ENCODE measurements at regions not wholly inside any gene's neighbourhood (a gene's known extent, or its start where the extent isn't known, plus 50 kb on each side); places are given as distances from the start of the nearest gene placed in this dataset.

- Histone ChIP-seq H3K9me3 (ENCODE audit: control insufficient read depth in 2 of 2, insufficient read depth in 1 of 2, low read depth in 1 of 2, low read length in 1 of 2) (no peaks in the 10 kb centered on the region), H3K4me3 (ENCODE audit: low read depth in 1 of 3, low read length in 3 of 3) (no peak overlapping the region), H3K27ac (ENCODE audit: low read depth in 1 of 3, low read length in 2 of 3) (no peak overlapping the region), H3K36me3 (ENCODE audit: control insufficient read depth in 3 of 3, insufficient read depth in 2 of 3, low read depth in 1 of 3, low read length in 3 of 3) (no peaks in the 10 kb centered on the region), H3K27me3 (ENCODE audit: control insufficient read depth in 3 of 3, insufficient read depth in 3 of 3, low read length in 3 of 3) (no peaks in the 10 kb centered on the region), H3K4me1 (ENCODE audit: control insufficient read depth in 3 of 3, insufficient read depth in 2 of 3, low read depth in 1 of 3, low read length in 2 of 3) (peaks cover 0 to 19% (median 0%) of the 10 kb centered on the region in 3 donors)
- DNase-seq (no peak), FAIRE-seq (no peak)
- 37 to 54% (median 44%) methylated on average over 2 of the region's 2 CpGs for WGBS, 3 donors
Measured at GRCh38 chrX:68915778-68916177, 87.0 kb downstream of the EFNB1 start.

GRCh38 chrX:68914479-68914946 is 85.7 kb downstream of the EFNB1 start:
- DNase-seq (no peak), FAIRE-seq (no peak)
- H3K36me3 ChIP-seq (ENCODE audit: control insufficient read depth in 3 of 3, insufficient read depth in 2 of 3, low read depth in 1 of 3, low read length in 3 of 3) = no peaks in the 10 kb centered on the region
- H3K4me3 ChIP-seq (ENCODE audit: low read depth in 1 of 3, low read length in 3 of 3) = no peak overlapping the region
- peaks cover 0 to 28% (median 0%) of the 10 kb centered on the region in 3 donors for H3K4me1 ChIP-seq (ENCODE audit: control insufficient read depth in 3 of 3, insufficient read depth in 2 of 3, low read depth in 1 of 3, low read length in 2 of 3)
- no peak overlapping the region for H3K27ac ChIP-seq (ENCODE audit: low read depth in 1 of 3, low read length in 2 of 3)
- H3K27me3 ChIP-seq (ENCODE audit: control insufficient read depth in 3 of 3, insufficient read depth in 3 of 3, low read length in 3 of 3) = no peaks in the 10 kb centered on the region
- 73 to 87% (median 83%) methylated on average over 7 to 8 of the region's 8 CpGs for WGBS, 3 donors
- no peaks in the 10 kb centered on the region for H3K9me3 ChIP-seq (ENCODE audit: control insufficient read depth in 2 of 2, insufficient read depth in 1 of 2, low read depth in 1 of 2, low read length in 1 of 2)

- H3K4me1 ChIP-seq (ENCODE audit: control insufficient read depth in 3 of 3, insufficient read depth in 2 of 3, low read depth in 1 of 3, low read length in 2 of 3) = peaks cover 0 to 28% (median 0%) of the 10 kb centered on the region in 3 donors
- no peak overlapping the region for H3K4me3 ChIP-seq (ENCODE audit: low read depth in 1 of 3, low read length in 3 of 3)
- 85 to 94% (median 91%) methylated on average over 5 to 7 of the region's 7 CpGs for WGBS, 3 donors
- H3K9me3 ChIP-seq (ENCODE audit: control insufficient read depth in 2 of 2, insufficient read depth in 1 of 2, low read depth in 1 of 2, low read length in 1 of 2) = no peaks in the 10 kb centered on the region
- no peak for DNase-seq
- no peak for FAIRE-seq
- H3K36me3 ChIP-seq (ENCODE audit: control insufficient read depth in 3 of 3, insufficient read depth in 2 of 3, low read depth in 1 of 3, low read length in 3 of 3) = no peaks in the 10 kb centered on the region
- peak overlapping the region in 1 of 3 donors; percentile 66 for H3K27ac ChIP-seq (ENCODE audit: low read depth in 1 of 3, low read length in 2 of 3)
- no peaks in the 10 kb centered on the region for H3K27me3 ChIP-seq (ENCODE audit: control insufficient read depth in 3 of 3, insufficient read depth in 3 of 3, low read length in 3 of 3)
Measured at GRCh38 chrX:68913249-68913547, 84.4 kb downstream of the EFNB1 start.

GRCh38 chrX:68912113-68912512 is 83.3 kb downstream of the EFNB1 start:
- Histone ChIP-seq H3K4me3 (ENCODE audit: low read depth in 1 of 3, low read length in 3 of 3) (peak overlapping the region in 1 of 3 donors; percentile 15), H3K27me3 (ENCODE audit: control insufficient read depth in 3 of 3, insufficient read depth in 3 of 3, low read length in 3 of 3) (no peaks in the 10 kb centered on the region), H3K36me3 (ENCODE audit: control insufficient read depth in 3 of 3, insufficient read depth in 2 of 3, low read depth in 1 of 3, low read length in 3 of 3) (no peaks in the 10 kb centered on the region), H3K4me1 (ENCODE audit: control insufficient read depth in 3 of 3, insufficient read depth in 2 of 3, low read depth in 1 of 3, low read length in 2 of 3) (peaks cover 0 to 28% (median 0%) of the 10 kb centered on the region in 3 donors), H3K27ac (ENCODE audit: low read depth in 1 of 3, low read length in 2 of 3) (peak overlapping the region in 1 of 3 donors; percentile 66), H3K9me3 (ENCODE audit: control insufficient read depth in 2 of 2, insufficient read depth in 1 of 2, low read depth in 1 of 2, low read length in 1 of 2) (no peaks in the 10 kb centered on the region)
- 48 to 83% (median 53%) methylated on average over 4 to 26 of the region's 26 CpGs for WGBS, 3 donors
- DNase-seq (no peak), FAIRE-seq (no peak)

- peaks cover 0 to 28% (median 0%) of the 10 kb centered on the region in 3 donors for H3K4me1 ChIP-seq (ENCODE audit: control insufficient read depth in 3 of 3, insufficient read depth in 2 of 3, low read depth in 1 of 3, low read length in 2 of 3)
- WGBS, 3 donors = 52 to 83% (median 78%) methylated on average over 3 of the region's 3 CpGs
- no peaks in the 10 kb centered on the region for H3K27me3 ChIP-seq (ENCODE audit: control insufficient read depth in 3 of 3, insufficient read depth in 3 of 3, low read length in 3 of 3)
- H3K36me3 ChIP-seq (ENCODE audit: control insufficient read depth in 3 of 3, insufficient read depth in 2 of 3, low read depth in 1 of 3, low read length in 3 of 3) = no peaks in the 10 kb centered on the region
- FAIRE-seq = no peak
- no peak overlapping the region for H3K27ac ChIP-seq (ENCODE audit: low read depth in 1 of 3, low read length in 2 of 3)
- no peak overlapping the region for H3K4me3 ChIP-seq (ENCODE audit: low read depth in 1 of 3, low read length in 3 of 3)
- no peaks in the 10 kb centered on the region for H3K9me3 ChIP-seq (ENCODE audit: control insufficient read depth in 2 of 2, insufficient read depth in 1 of 2, low read depth in 1 of 2, low read length in 1 of 2)
- no peak for DNase-seq
Measured at GRCh38 chrX:68910731-68911428, 82.1 kb downstream of the EFNB1 start.

- 5 to 52% (median 30%) methylated on average over 2 of the region's 2 CpGs for WGBS, 3 donors
- no peak overlapping the region for H3K4me3 ChIP-seq (ENCODE audit: low read depth in 1 of 3, low read length in 3 of 3)
- H3K27ac ChIP-seq (ENCODE audit: low read depth in 1 of 3, low read length in 2 of 3) = peak overlapping the region in 2 of 3 donors; percentile 17 to 39
- H3K4me1 ChIP-seq (ENCODE audit: control insufficient read depth in 3 of 3, insufficient read depth in 2 of 3, low read depth in 1 of 3, low read length in 2 of 3) = peaks cover 0 to 28% (median 0%) of the 10 kb centered on the region in 3 donors
- peak; percentile 59 to 82 for DNase-seq
- FAIRE-seq = no peak
- no peaks in the 10 kb centered on the region for H3K9me3 ChIP-seq (ENCODE audit: control insufficient read depth in 2 of 2, insufficient read depth in 1 of 2, low read depth in 1 of 2, low read length in 1 of 2)
- H3K27me3 ChIP-seq (ENCODE audit: control insufficient read depth in 3 of 3, insufficient read depth in 3 of 3, low read length in 3 of 3) = no peaks in the 10 kb centered on the region
- H3K36me3 ChIP-seq (ENCODE audit: control insufficient read depth in 3 of 3, insufficient read depth in 2 of 3, low read depth in 1 of 3, low read length in 3 of 3) = no peaks in the 10 kb centered on the region
Measured at GRCh38 chrX:68909945-68910344, 81.1 kb downstream of the EFNB1 start.

GRCh38 chrX:68908071-68908470 is 79.2 kb downstream of the EFNB1 start:
- Histone ChIP-seq H3K36me3 (ENCODE audit: control insufficient read depth in 3 of 3, insufficient read depth in 2 of 3, low read depth in 1 of 3, low read length in 3 of 3) (no peaks in the 10 kb centered on the region), H3K9me3 (ENCODE audit: control insufficient read depth in 2 of 2, insufficient read depth in 1 of 2, low read depth in 1 of 2, low read length in 1 of 2) (no peaks in the 10 kb centered on the region), H3K27me3 (ENCODE audit: control insufficient read depth in 3 of 3, insufficient read depth in 3 of 3, low read length in 3 of 3) (no peaks in the 10 kb centered on the region), H3K4me1 (ENCODE audit: control insufficient read depth in 3 of 3, insufficient read depth in 2 of 3, low read depth in 1 of 3, low read length in 2 of 3) (peaks cover 0 to 31% (median 0%) of the 10 kb centered on the region in 3 donors), H3K27ac (ENCODE audit: low read depth in 1 of 3, low read length in 2 of 3) (no peak overlapping the region), H3K4me3 (ENCODE audit: low read depth in 1 of 3, low read length in 3 of 3) (no peak overlapping the region)
- 65 to 85% (median 80%) methylated on average over 5 of the region's 5 CpGs for WGBS, 3 donors
- DNase-seq = no peak
- FAIRE-seq = no peak

GRCh38 chrX:68902706-68903504 is 74.1 kb downstream of the EFNB1 start:
- peak in 1 of 2 donors; percentile 45 for DNase-seq
- Histone ChIP-seq H3K4me3 (ENCODE audit: low read depth in 1 of 3, low read length in 3 of 3) (no peak overlapping the region), H3K27ac (ENCODE audit: low read depth in 1 of 3, low read length in 2 of 3) (no peak overlapping the region), H3K27me3 (ENCODE audit: control insufficient read depth in 3 of 3, insufficient read depth in 3 of 3, low read length in 3 of 3) (no peaks in the 10 kb centered on the region), H3K36me3 (ENCODE audit: control insufficient read depth in 3 of 3, insufficient read depth in 2 of 3, low read depth in 1 of 3, low read length in 3 of 3) (no peaks in the 10 kb centered on the region), H3K4me1 (ENCODE audit: control insufficient read depth in 3 of 3, insufficient read depth in 2 of 3, low read depth in 1 of 3, low read length in 2 of 3) (peaks cover 0 to 2% (median 0%) of the 10 kb centered on the region in 3 donors), H3K9me3 (ENCODE audit: control insufficient read depth in 2 of 2, insufficient read depth in 1 of 2, low read depth in 1 of 2, low read length in 1 of 2) (no peaks in the 10 kb centered on the region)
- WGBS, 3 donors = 73 to 87% (median 79%) methylated on average over 9 of the region's 9 CpGs
- FAIRE-seq = no peak
